Gastroesophageal sphincter (tissue), 4 donors: ENCODE measurements at regions not wholly inside any gene's neighbourhood (a gene's known extent, or its start where the extent isn't known, plus 50 kb on each side); places are given as distances from the start of the nearest gene placed in this dataset.

Experiments
- ATAC-seq: fragments of 150-250 bp; one replicate; pipeline ENCODE4 v1.9.1; 2016; ENCODE audit warnings: mild to moderate bottlenecking, moderate library complexity
- H3K27ac ChIP-seq, 4 donors: fragments of 200-600 bp; sonication (generic) in 3 of 4; 1 replicate in 3 of 4; 2 replicates in 1 of 4; pipeline ENCODE4 v1.5.1; 2016 to 2019
- H3K27me3 ChIP-seq: fragments of 200-600 bp; sonication (generic); one replicate; pipeline ENCODE4 v1.5.1; 2019
- H3K36me3 ChIP-seq, 2 donors: fragments of 200-600 bp; sonication (generic); one replicate each; pipeline ENCODE4 v1.5.1; 2019; ENCODE audit warnings: control low read depth in 1 of 2
- H3K4me1 ChIP-seq, 3 donors: fragments of 200-600 bp; sonication (generic); 1 replicate in 2 of 3; 2 replicates in 1 of 3; pipeline ENCODE4 v1.5.1; 2016 to 2019; ENCODE audit warnings: control low read depth in 2 of 3
- H3K4me3 ChIP-seq, 2 donors: fragments of 200-600 bp; sonication (generic); one replicate each; pipeline ENCODE4 v1.5.1; 2019; ENCODE audit warnings: mild to moderate bottlenecking in 1 of 2, moderate library complexity in 1 of 2
- H3K9me3 ChIP-seq, 3 donors: fragments of 200-600 bp; sonication (generic); one replicate each; pipeline ENCODE4 v1.5.1; 2017 to 2019; ENCODE audit warnings: control low read depth in 2 of 3
- CTCF ChIP-seq, 4 experiments: fragments of 200-600 bp in 2 of 4; fragments of 450-650 bp in 2 of 4; sonication (generic) in 1 of 4; IDR thresholded peaks; one replicate each; pipeline ENCODE4 v1.5.1; 2017 to 2019; ENCODE audit warnings: antibody characterized with exemption in 4 of 4, mild to moderate bottlenecking in 2 of 4, moderate library complexity in 2 of 4
- EP300 ChIP-seq: sonication (generic); formaldehyde crosslinking; IDR thresholded peaks from one replicate; pipeline ENCODE4 v1.6.1; 2017; ENCODE audit warnings: antibody characterized with exemption, mild to moderate bottlenecking
- POLR2A ChIP-seq, 2 donors: fragments of 450-650 bp; IDR thresholded peaks; one replicate each; pipeline ENCODE4 v1.6.1; 2017; ENCODE audit warnings: antibody characterized with exemption in 2 of 2, mild to moderate bottlenecking in 2 of 2, moderate library complexity in 1 of 2
- POLR2AphosphoS5 ChIP-seq: sonication (generic); formaldehyde crosslinking; IDR thresholded peaks from one replicate; pipeline ENCODE4 v1.6.1; 2017; ENCODE audit warnings: antibody characterized with exemption
- WGBS, 2 donors: methylation state at CpG; one replicate each; pipeline ENCODE4 v1.1.5; 2018; ENCODE audit warnings: low coverage in 1 of 2; 5-methylcytosine and 5-hydroxymethylcytosine counted together

DNA sequence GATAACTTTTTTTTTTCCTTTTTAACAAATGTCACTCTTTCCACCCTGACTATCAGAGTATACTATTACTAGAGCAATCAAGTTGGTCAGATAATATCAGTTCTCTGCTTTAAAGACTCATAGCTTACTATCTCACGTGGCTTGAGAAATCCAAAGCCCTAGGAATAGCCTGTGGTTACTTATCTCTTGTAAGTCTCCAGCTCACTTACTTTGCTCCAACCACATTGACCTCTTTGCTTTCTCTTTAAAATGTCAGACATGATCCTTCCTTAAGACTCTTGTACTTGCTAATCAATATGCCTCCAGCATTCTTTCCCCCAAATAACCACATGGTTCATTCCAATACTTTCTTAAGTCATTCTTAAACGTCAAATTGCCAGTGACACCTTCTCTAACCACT lies 1292.2 kb downstream of the REEP3 start:
- peaks cover 0 to 9% (median 0%) of the 10 kb centered on the region in 3 donors for H3K9me3 ChIP-seq
- no peaks in the 10 kb centered on the region for H3K4me1 ChIP-seq
- H3K36me3 ChIP-seq, result no peaks in the 10 kb centered on the region
- H3K27me3 ChIP-seq, result no peaks in the 10 kb centered on the region
- ATAC-seq, result no peak
- TF ChIP-seq EP300, result no peak
- TF ChIP-seq POLR2A (IDR thresholded peaks at IDR 0.05), result no peak
- no peak for TF ChIP-seq POLR2AphosphoS5
- WGBS, 2 donors, result 62 to 69% methylated on average over 2 of the region's 2 CpGs
- no peak overlapping the region for H3K27ac ChIP-seq
- H3K4me3 ChIP-seq, result no peak overlapping the region

GRCh38 chr10:64814201-64814600 lies 1293.0 kb downstream of the REEP3 start:
- Histone ChIP-seq H3K27me3 (no peaks in the 10 kb centered on the region), H3K36me3 (no peaks in the 10 kb centered on the region), H3K9me3 (peaks cover 0 to 4% (median 0%) of the 10 kb centered on the region in 3 donors), H3K4me1 (no peaks in the 10 kb centered on the region), H3K4me3 (no peak overlapping the region), H3K27ac (no peak overlapping the region)
- 28 to 43% methylated on average over 2 of the region's 2 CpGs for WGBS, 2 donors
- no peak for TF ChIP-seq POLR2A (IDR thresholded peaks at IDR 0.05)
- TF ChIP-seq EP300, result no peak
- no peak for TF ChIP-seq POLR2AphosphoS5
- no peak for TF ChIP-seq CTCF (IDR thresholded peaks at IDR 0.05)
- ATAC-seq, result no peak

GRCh38 chr10:64829888-64830412 lies 1308.7 kb downstream of the REEP3 start:
- H3K27ac ChIP-seq, result no peak overlapping the region
- TF ChIP-seq POLR2AphosphoS5 (no peak), CTCF (IDR thresholded peaks at IDR 0.05) (no peak), EP300 (no peak), POLR2A (IDR thresholded peaks at IDR 0.05) (no peak)

GRCh38 chr10:64830869-64831268 lies 1309.7 kb downstream of the REEP3 start:
- Histone ChIP-seq H3K27me3 (no peaks in the 10 kb centered on the region), H3K9me3 (no peaks in the 10 kb centered on the region), H3K27ac (no peak overlapping the region), H3K4me1 (no peaks in the 10 kb centered on the region), H3K36me3 (no peaks in the 10 kb centered on the region), H3K4me3 (no peak overlapping the region)
- TF ChIP-seq POLR2A (IDR thresholded peaks at IDR 0.05), result no peak
- TF ChIP-seq POLR2AphosphoS5, result no peak
- TF ChIP-seq EP300, result no peak
- TF ChIP-seq CTCF (IDR thresholded peaks at IDR 0.05), result no peak
- WGBS, 2 donors, result 50 to 60% methylated on average over 2 of the region's 2 CpGs
- ATAC-seq, result no peak

More at GRCh38 chr10:64829888-64830412, 1308.7 kb downstream of the REEP3 start:
- no peaks in the 10 kb centered on the region for H3K4me1 ChIP-seq
- no peaks in the 10 kb centered on the region for H3K36me3 ChIP-seq
- no peaks in the 10 kb centered on the region for H3K9me3 ChIP-seq
- peaks cover 4% of the 10 kb centered on the region for H3K27me3 ChIP-seq
- H3K4me3 ChIP-seq, result no peak overlapping the region
- 75 to 91% methylated on average over 3 of the region's 3 CpGs for WGBS, 2 donors
- ATAC-seq, result no peak

GRCh38 chr10:64840341-64840740 lies 1319.1 kb downstream of the REEP3 start:
- no peaks in the 10 kb centered on the region for H3K36me3 ChIP-seq
- 50 to 79% methylated on average over 1 to 3 of the region's 12 CpGs for WGBS, 2 donors
- H3K4me1 ChIP-seq, result no peaks in the 10 kb centered on the region
- no peak overlapping the region for H3K4me3 ChIP-seq
- ATAC-seq, result no peak
- TF ChIP-seq EP300 (no peak), CTCF (IDR thresholded peaks at IDR 0.05) (no peak), POLR2A (IDR thresholded peaks at IDR 0.05) (no peak), POLR2AphosphoS5 (no peak)
- no peak overlapping the region for H3K27ac ChIP-seq
- no peaks in the 10 kb centered on the region for H3K27me3 ChIP-seq
- no peaks in the 10 kb centered on the region for H3K9me3 ChIP-seq
